DMS53 treated with DMSO at 0.1 percent for 48 hours (cell line): ENCODE measurements at regions not wholly inside any gene's neighbourhood (a gene's known extent, or its start where the extent isn't known, plus 50 kb on each side); places are given as distances from the start of the nearest gene placed in this dataset.

Experiments used
- DNase-seq: peaks from one replicate; lab custom pipeline; 2025; ENCODE audit not compliant: unreplicated experiment; lab: John Stamatoyannopoulos, UW

DNA sequence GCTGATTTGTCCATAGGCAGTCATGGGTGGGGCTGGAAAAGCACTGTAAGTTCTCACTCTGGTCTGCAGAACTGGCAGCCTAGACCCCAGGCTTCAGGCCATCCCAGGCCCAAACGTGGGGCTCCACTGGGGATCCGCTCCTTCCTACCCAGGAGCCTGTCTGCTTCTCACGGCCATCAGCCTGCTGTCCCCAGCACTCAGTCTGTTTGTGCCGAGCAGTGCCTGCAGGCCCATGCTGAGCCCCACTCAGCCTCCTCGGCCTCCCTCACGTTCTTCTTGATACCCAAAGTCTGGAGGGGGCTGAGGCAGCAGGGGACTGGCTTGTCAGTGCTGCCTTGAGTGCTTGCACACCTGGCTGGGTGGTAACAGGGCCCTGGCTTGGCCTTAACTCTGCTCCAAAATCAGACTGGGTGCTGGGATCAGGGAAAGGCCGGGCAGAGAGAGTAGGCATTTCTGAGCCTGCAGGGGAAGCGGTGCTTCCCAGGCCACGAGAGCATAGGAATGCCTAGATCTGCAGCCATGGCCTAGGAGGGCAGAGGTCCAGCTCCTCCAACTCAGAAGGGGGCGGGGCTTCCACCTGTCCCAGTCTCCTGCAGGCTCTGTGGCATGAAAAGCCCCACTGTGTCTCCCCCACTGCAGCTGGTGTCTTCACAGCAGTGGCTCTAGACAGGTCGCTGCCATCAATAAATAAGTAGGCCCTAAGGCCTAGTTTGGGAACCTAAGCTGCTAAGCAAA, 772.4 kb upstream of the FBXO33 start:
- no peak for DNase-seq

DNA sequence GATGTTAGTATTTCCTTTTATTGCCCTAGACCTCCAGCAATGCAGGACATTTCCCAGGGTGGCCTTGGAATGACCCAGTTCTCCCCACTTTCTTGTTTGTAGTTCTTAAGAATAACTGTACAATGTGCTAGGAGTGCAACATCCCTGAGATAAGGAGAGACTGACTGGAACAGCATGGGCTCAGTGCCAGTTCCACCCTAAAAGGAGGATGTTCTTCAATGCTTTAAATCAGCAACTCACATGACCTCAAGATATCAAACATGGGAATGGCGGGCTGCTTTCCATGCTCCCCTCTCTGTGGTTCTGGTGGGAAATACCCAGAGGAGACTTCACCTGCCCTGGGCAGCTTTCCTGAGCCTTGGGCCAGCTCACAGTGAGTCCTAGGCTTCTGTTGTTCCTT, 766.9 kb upstream of the FBXO33 start:
- no peak for DNase-seq

DNA sequence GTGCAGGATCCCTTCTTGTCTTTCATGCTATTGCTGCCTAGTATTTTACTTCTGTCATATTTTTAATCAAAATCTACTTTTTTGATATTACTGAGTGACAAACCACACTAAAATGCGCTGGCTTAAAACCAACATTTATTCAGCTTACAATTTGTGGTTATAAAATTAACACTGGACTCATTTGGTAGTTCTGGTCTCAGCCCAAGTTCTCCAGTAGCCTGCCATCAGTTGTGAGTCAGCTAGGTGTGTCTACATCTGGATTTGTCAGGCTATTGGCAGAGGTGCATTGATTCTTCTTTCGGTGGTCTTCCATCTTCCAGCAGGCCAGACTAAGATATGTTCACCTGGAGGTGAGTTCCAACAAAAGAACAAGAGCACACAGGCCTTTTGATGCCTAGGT, 765.1 kb upstream of the FBXO33 start:
- no peak for DNase-seq

DNA sequence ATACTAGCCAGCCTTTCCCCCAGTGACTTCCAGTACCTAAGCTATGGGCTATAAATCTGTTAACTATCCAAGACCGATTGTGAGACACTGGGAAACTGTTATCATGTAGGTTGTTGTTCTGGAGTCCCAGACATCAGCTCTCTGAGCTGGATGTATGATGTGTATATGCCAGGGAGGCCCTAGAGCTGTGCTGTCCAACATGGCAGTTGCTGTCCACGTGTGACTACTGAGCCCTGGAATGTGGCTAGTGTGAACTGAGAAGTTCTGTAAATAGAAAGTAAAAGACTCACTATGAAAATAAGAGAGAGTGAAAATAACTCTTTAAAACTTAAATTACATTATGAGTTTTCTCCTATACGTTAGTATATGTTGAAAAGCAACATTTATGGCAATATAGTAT, 755.8 kb upstream of the FBXO33 start:
- DNase-seq = no peak

DNA sequence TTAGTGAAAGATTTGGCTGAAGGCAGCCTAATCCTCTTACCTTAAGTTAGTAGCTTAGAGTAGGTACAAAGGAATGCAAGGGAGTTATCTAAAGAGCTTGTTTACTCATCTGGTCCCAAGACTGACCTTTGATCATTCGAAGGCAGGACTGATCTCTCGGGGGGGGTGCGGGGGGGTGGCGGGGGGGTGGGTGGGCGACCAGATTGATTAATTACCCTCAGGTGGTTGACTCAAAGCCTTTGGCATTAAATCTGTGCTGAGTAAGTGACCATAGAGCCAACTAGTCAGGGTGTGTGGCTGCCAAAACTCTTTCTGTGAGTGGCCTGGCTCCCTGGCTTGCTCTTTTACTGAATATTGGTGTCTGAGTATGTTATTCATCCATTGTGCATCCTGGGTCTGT, 731.9 kb upstream of the FBXO33 start:
- no peak for DNase-seq

DNA sequence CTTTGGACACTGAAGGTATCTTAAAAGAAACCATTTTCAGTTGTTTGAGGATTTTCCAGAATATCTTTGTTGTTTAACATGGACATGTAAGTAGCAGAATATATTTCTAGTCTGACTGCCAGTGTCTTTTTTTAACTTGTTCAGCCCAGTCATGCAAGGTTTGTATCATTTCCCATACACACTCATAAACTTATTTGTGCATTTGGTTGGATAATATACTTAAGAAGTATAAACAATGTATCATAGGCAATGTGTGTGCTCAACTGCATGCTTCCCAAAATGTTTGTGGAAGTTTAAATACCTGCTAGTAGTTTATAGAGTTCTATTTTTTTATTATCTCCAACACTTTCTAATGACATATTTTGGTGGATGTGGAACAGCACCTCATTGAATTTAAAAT, 707.4 kb upstream of the FBXO33 start:
- no peak for DNase-seq

DNA sequence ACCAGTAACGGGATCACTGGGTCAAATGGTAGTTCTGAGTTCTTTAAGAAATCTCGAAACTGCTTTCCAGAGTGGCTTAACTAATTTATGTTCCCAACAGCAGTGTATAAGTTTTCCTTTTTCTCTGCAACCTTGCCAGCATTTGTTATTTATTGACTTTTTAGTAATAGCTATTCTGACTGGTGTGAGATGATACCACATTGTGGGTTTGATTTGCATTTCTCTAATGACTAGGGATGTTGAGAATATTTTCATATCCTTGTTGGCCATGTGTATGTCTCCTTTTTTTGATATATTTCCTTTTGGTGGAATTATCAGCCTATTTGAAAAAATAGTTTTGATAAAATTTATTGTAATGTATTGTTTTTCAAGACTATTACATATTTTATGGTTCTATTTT, 701.2 kb upstream of the FBXO33 start:
- DNase-seq = no peak

DNA sequence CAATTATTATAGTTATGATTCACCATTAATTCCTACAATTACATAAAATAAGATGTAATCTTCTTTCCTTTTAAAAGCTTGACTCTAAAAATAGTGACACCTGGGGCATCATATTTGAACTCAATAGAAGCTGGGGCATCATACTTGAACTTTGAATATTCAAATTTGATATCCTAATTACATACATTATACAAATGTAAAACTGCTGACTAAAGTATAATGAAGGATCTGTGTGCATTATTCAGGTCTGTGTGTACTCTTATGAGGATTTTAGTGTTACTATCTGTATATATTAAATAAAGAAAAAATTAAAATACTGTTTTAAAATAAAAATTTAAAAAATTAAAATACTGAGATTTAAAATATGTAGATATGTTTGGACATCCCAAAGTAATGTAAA, 696.9 kb upstream of the FBXO33 start:
- no peak for DNase-seq

DNA sequence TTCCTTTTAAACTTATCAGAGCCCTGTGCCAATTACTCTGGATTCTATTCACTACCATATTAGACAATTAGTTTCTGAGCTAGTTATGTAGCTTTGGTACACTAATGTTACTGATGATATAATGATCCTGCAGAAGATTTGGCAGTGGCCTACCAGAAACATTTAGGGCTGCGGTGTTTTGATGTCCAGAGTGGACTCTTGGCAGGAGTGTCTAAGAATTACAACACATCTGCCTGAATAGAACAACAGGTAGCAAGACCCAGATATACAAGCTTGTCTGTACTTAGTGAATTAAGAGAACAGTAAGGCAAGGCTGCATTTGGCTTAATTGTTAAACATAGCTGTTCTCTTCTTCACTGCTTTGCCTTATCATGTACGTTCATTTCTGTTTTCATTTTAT, 691.6 kb upstream of the FBXO33 start:
- no peak for DNase-seq

DNA sequence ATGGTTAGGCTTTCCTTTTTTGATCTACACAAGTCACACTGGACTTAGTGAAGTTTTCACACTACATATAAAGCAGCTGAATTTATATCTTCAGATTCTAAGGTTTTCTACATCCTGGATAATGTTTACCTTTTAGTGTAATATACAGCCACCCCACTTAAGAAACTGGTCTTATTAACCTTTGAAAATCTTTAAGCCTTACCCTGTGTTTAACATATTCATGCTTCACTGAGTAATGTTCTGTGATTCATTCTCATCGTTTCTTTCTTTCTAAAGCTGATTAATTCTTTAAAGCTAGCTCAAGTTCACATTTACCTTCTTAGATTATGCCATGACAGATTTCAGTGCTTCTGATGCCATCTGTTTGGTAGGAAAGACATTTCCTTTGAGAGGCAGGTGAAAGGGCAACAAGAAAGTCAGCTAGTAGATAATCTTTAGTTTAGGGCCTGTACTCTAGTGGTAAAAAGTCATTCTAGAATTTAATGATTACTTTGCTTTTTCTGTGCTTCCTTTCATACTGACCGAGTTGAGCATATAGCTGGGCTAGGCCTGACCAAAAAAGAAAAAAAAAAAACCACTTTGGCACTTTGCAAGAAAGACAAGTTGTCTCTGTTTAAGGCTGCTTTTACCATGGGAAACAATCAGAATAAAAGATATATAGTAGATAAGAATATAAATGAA, 690.9 kb upstream of the FBXO33 start:
- DNase-seq = no peak

DNA sequence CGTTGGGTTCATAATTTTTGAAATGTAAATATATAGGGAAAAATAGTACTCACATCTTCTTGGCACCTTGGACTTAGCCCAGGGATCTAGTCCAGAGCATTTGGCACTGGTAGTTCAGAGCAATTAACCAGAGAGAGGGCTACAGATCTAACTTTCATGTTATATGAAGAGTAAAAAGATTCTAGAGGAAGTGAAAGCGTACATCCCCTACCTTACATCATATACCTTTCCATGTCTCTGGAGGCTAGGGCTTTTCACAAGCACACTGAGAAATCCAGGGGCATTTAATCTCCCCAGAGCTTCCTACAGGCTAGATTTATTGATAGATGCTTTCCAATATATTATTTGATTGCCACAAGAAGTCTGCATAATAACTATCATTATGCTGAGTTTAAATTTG, 687.5 kb upstream of the FBXO33 start:
- DNase-seq = no peak

DNA sequence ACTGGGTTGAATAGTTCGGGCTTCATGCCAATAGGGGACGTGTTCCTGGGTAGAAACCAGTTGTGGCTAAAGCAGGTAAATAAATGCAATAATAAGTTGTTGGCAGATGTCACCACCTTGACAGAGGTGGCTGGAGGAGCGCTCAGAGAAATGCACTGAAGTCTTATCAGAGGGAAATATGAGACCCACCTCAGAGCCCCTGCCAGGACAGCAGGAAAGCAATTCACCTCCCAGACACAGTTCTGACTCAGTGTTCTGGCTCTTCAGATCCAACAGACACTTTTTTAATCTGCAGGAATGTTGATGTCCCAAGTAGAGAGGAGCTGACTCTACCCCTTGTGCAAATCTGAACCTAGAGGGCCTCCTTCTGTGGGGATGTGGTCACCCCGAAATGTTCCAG, 687.1 kb upstream of the FBXO33 start:
- no peak for DNase-seq

DNA sequence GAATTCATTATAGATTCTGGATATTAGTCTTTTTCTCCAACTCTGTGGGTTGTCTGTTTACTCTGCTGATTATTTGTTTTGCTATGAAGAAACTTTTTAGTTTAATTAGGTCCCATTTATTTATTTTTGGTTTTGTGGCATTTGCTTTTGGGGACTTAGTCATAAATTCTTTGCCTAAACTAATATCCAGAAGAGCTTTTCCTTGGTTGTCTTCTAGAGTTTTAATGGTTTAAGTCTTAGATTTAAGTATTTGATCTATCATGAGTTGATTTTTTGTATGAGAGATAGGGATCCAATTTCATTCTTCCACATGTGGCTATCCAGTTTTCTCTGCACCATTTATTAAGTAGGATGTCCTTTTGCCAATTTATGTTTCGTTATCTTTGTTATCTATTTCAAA, 683.4 kb upstream of the FBXO33 start:
- DNase-seq = no peak

DNA sequence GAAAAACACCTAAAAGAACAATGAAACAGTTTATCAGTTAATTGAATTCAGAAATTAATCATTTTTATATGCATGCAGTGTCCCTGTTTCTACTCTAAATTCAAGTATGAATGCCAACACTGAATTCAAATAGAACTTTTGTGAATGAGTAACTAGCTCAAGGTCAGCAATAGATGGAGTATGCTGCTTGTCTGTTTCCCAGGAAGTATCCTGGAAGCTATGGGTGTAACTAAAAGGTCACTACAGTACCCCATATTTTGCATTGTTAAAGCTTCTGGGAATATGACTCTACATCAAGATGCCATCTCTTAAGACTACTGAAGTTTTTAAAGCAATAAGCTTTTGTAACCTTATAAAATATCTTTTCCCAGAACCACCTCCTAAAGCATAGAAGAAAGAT, 681.4 kb upstream of the FBXO33 start:
- no peak for DNase-seq

DNA sequence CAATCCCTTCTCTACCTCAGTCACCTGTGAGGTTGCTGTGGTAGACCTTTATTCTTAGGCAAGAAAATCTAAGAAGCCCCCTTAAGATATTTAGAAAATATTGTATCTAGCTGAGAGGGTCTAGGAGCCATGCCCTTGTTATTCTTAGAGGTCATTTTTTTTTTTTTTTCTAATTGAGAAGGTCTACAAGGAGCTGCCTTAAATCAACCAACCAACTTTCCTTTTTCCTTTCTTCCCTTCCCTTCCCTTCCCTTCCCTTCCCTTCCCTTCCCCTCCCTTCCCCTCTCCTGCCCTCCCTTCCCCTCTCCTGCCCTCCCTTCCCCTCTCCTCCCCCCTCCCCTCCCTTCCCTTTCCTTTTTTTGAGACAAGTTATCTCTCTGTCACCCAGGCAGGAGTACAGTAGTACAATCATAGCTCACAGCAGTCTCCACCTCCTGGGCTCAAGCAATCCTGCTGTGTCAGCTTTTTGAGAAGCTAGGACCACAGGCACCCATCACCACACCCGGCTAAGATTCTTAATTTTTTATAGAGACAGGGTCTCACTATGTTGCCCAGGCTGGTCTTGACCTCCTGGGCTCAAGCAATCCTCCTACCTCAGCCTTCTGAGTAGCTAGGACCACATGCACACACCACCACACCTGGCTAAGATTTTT, 668.4 kb upstream of the FBXO33 start:
- no peak for DNase-seq

DNA sequence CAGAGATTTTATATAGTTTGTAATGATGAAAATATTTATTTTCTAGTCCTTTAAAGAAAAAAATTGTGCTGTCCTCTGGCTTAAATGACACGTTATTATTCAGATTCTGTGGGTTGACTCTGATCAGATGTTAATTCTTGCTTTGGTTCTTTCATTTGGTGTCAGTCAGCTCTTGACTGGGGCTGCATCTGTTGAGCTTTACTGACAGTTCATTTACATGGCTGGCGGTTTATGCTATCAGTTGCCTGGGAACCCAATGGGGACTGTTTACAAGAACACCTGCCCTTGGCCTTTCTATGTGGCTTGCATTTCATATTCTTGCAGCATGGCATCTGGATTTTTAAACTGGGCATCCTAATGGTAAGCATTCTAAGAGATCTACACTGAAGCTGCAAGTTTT, 667.1 kb upstream of the FBXO33 start:
- no peak for DNase-seq

DNA sequence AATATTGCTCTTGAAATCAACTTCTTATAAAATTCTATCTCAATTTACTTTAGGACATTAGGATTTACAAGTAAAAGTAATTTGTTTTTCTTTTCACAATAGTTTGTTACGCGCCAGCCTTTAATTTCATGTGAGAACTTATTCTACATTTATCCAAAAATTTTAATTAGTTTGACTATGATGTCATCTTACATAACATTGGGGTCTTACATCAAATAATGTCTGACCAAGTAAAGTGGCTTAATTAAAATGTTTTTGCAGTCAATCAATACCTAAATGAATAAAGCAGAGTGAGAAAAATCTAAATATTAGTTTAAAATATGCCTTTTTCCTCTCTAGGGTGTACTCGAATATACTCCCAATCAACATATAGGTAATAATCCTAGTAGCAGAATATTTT, 666.2 kb upstream of the FBXO33 start:
- no peak for DNase-seq

DNA sequence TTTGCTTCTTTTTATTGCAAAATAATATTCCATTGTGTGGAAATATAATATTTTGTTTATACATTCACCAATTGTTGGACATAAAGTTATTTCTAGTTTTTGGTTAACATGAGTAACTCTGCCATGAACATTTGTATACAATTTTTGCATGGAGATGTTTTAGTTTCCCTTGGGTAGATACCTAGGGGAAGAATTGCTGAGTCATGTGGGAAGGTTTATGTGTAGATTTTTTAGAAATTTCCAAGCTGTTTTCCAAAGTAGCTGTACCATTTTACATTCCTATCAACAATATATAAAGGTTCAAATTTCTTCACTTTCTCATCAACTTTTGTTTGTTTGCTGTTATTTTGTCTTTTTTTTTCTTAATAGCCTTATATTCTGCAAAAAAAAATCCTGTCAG, 664.7 kb upstream of the FBXO33 start:
- DNase-seq = no peak

DNA sequence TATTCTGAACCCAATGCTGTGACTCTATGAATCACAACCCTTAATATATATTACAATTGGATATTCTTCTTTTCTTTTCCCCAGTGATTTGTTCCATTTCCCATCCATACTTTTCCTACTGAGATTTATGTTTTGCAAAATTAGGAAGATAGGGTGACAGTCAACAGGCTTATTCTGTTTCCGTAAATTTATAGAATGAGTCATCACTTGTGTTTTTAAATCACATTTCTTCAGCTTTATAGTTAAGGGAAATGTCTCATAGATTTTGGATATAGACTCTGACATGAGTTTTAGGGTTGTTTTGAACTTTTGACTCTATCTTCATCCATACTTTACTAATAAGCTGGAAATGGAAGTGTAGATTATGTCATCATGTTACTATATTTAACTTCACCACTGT, 661.6 kb upstream of the FBXO33 start:
- no peak for DNase-seq

DNA sequence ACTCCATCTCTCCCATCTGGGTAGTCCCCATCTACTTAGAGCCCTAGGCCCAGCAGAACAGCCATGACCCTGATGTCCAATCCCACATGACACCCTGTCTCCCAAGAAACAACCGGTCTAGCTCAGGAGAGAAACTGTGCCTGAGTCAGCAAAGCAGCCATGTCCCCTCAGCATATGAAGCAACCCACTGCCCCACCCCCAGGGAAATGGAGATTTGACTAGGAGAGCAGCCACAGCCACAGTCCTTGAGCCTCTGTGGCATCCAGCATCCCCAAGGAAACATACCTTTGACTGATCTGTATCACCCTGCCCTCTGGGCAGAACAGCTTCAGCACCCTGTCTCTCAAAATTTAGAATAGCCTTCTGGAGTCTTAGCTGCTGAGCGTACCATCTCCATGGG, 641.9 kb upstream of the FBXO33 start:
- DNase-seq = no peak

DNA sequence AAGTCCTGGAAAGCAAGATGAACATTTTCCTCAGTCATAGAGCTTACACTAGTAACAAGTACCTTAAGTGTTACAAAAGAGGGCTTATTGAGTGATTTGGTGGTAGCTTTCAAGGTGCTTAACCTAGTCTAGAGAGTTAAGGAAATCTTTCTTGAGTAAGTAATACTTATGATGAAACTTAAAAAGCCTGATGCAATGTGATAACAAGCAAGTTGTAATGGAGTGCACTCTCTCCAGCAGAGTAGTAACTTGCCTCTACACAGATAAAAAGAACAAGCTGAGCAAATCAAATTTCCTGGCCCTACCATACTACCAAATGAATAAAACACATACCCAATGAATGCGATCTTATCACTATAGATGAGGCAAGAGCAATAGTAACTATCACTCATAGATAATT, 639.9 kb upstream of the FBXO33 start:
- no peak for DNase-seq
